ENCODE measurements at regions not wholly inside any gene's neighbourhood (a gene's known extent, or its start where the extent isn't known, plus 50 kb on each side); places are given as distances from the start of the nearest gene placed in this dataset.

- Histone ChIP-seq H3K4me3 (no peak overlapping the region), H3K27ac (no peak overlapping the region), H3K9me3 (no peaks in the 10 kb centered on the region), H3K36me3 (no peaks in the 10 kb centered on the region), H3K27me3 (peaks cover 3% of the 10 kb centered on the region), H3K4me1 (no peaks in the 10 kb centered on the region)
- TF ChIP-seq POLR2A (IDR thresholded peaks at IDR 0.05), result no peak
- no peak for TF ChIP-seq POLR2AphosphoS5 (IDR thresholded peaks at IDR 0.05)
- TF ChIP-seq EP300 (IDR thresholded peaks at IDR 0.05), result no peak
- no peak for TF ChIP-seq CTCF (IDR thresholded peaks at IDR 0.05)
- DNase-seq (ENCODE audit: low spot score in 2 of 2), result no peak
- 84% methylated on average over 2 of the region's 2 CpGs for WGBS
Measured at GRCh38 chr6:8212720-8213434, 110.5 kb upstream of the EEF1E1 start.

GRCh38 chr6:8207869-8208191, 105.5 kb upstream of the EEF1E1 start:
- Histone ChIP-seq H3K36me3 (no peaks in the 10 kb centered on the region), H3K9me3 (no peaks in the 10 kb centered on the region), H3K27me3 (peaks cover 3% of the 10 kb centered on the region), H3K27ac (no peak overlapping the region), H3K4me3 (no peak overlapping the region), H3K4me1 (no peaks in the 10 kb centered on the region)
- no peak for DNase-seq (ENCODE audit: low spot score in 2 of 2)
- TF ChIP-seq EP300 (IDR thresholded peaks at IDR 0.05) (no peak), POLR2A (IDR thresholded peaks at IDR 0.05) (no peak), CTCF (IDR thresholded peaks at IDR 0.05) (no peak), POLR2AphosphoS5 (IDR thresholded peaks at IDR 0.05) (no peak)
- 90% methylated on average over 1 of the region's 1 CpG for WGBS

GRCh38 chr6:8207191-8207868, 105.0 kb upstream of the EEF1E1 start:
- no peak overlapping the region for H3K27ac ChIP-seq
- TF ChIP-seq CTCF (IDR thresholded peaks at IDR 0.05) (no peak), EP300 (IDR thresholded peaks at IDR 0.05) (no peak), POLR2AphosphoS5 (IDR thresholded peaks at IDR 0.05) (no peak), POLR2A (IDR thresholded peaks at IDR 0.05) (no peak)
- H3K4me3 ChIP-seq, result no peak overlapping the region
- 88% methylated on average over 16 of the region's 16 CpGs for WGBS
- H3K36me3 ChIP-seq, result no peaks in the 10 kb centered on the region
- no peaks in the 10 kb centered on the region for H3K9me3 ChIP-seq
- H3K27me3 ChIP-seq, result peaks cover 4% of the 10 kb centered on the region
- DNase-seq (ENCODE audit: low spot score in 2 of 2), result no peak
- H3K4me1 ChIP-seq, result no peaks in the 10 kb centered on the region

GRCh38 chr6:8203337-8203736, 101.0 kb upstream of the EEF1E1 start:
- H3K36me3 ChIP-seq, result no peaks in the 10 kb centered on the region
- no peaks in the 10 kb centered on the region for H3K9me3 ChIP-seq
- peaks cover 10% of the 10 kb centered on the region for H3K27me3 ChIP-seq
- no peak for DNase-seq (ENCODE audit: low spot score in 2 of 2)
- no peak overlapping the region for H3K4me3 ChIP-seq
- 70% methylated on average over 5 of the region's 5 CpGs for WGBS
- H3K4me1 ChIP-seq, result no peaks in the 10 kb centered on the region
- H3K27ac ChIP-seq, result no peak overlapping the region
- TF ChIP-seq EP300 (IDR thresholded peaks at IDR 0.05) (no peak), POLR2A (IDR thresholded peaks at IDR 0.05) (no peak), CTCF (IDR thresholded peaks at IDR 0.05) (no peak), POLR2AphosphoS5 (IDR thresholded peaks at IDR 0.05) (no peak)

GRCh38 chr6:8201679-8202078, 99.3 kb upstream of the EEF1E1 start:
- WGBS, result 87% methylated on average over 5 of the region's 5 CpGs
- H3K27ac ChIP-seq, result no peak overlapping the region

More at GRCh38 chr6:8201679-8202078, 99.3 kb upstream of the EEF1E1 start:
- TF ChIP-seq EP300 (IDR thresholded peaks at IDR 0.05), result no peak
- no peak for TF ChIP-seq POLR2AphosphoS5 (IDR thresholded peaks at IDR 0.05)
- no peak for TF ChIP-seq CTCF (IDR thresholded peaks at IDR 0.05)
- no peak for TF ChIP-seq POLR2A (IDR thresholded peaks at IDR 0.05)
- H3K27me3 ChIP-seq, result peaks cover 10% of the 10 kb centered on the region
- H3K36me3 ChIP-seq, result no peaks in the 10 kb centered on the region
- DNase-seq (ENCODE audit: low spot score in 2 of 2), result no peak
- H3K4me3 ChIP-seq, result no peak overlapping the region
- H3K4me1 ChIP-seq, result no peaks in the 10 kb centered on the region
- H3K9me3 ChIP-seq, result no peaks in the 10 kb centered on the region
